GM18507 (cell line): ENCODE measurements at regions not wholly inside any gene's neighbourhood (a gene's known extent, or its start where the extent isn't known, plus 50 kb on each side); places are given as distances from the start of the nearest gene placed in this dataset.
"Not testable (repeated sequence)": the region's sequence is repeated elsewhere in the genome, so short reads cannot be mapped to it uniquely, and the experiment has no call there.

ENCODE experiments used
- DNase-seq: peaks from one replicate; pipeline ENCODE4 v3.0.0; 2011; ENCODE audit warnings: low read depth; ENCODE audit not compliant: insufficient read length; ENCODE audit errors: extremely low spot score
- FAIRE-seq: peaks from 2 replicates; lab custom pipeline; 2011; peaks lifted over from hg19 to GRCh38; lab: Jason Lieb, UNC

GRCh38 chr2:111275854-111276171, 155.1 kb downstream of the BCL2L11 start:
- DNase-seq, FAIRE-seq: not testable (repeated sequence)

- FAIRE-seq, DNase-seq: not testable (repeated sequence)
Observed at GRCh38 chr2:111278133-111278532, 157.4 kb downstream of the BCL2L11 start.

GRCh38 chr2:111280709-111281286, 160.1 kb downstream of the BCL2L11 start:
- DNase-seq, FAIRE-seq: not testable (repeated sequence)

GRCh38 chr2:111282162-111282561, 161.4 kb downstream of the BCL2L11 start:
- DNase-seq, FAIRE-seq: not testable (repeated sequence)

- not testable (repeated sequence) for FAIRE-seq, DNase-seq
Observed at GRCh38 chr2:111287646-111288568, 167.2 kb downstream of the BCL2L11 start.

- not testable (repeated sequence) for DNase-seq, FAIRE-seq
Observed at GRCh38 chr2:111290370-111290769, 169.7 kb downstream of the BCL2L11 start.

- not testable (repeated sequence) for DNase-seq, FAIRE-seq
Observed at GRCh38 chr2:111291566-111291965, 170.9 kb downstream of the BCL2L11 start.

- not testable (repeated sequence) for DNase-seq, FAIRE-seq
Observed at GRCh38 chr2:111292232-111292968, 171.7 kb downstream of the BCL2L11 start.

- not testable (repeated sequence) for DNase-seq, FAIRE-seq
Observed at GRCh38 chr2:111294699-111295098, 174.0 kb downstream of the BCL2L11 start.

- not testable (repeated sequence) for DNase-seq, FAIRE-seq
Observed at GRCh38 chr2:111296122-111296804, 175.5 kb downstream of the BCL2L11 start.

- not testable (repeated sequence) for DNase-seq, FAIRE-seq
Observed at GRCh38 chr2:111297128-111297527, 176.4 kb downstream of the BCL2L11 start.

- not testable (repeated sequence) for DNase-seq, FAIRE-seq
Observed at GRCh38 chr2:111298927-111299326, 178.2 kb downstream of the BCL2L11 start.

GRCh38 chr2:111299635-111300034, 178.9 kb downstream of the BCL2L11 start:
- FAIRE-seq, DNase-seq: not testable (repeated sequence)

- not testable (repeated sequence) for DNase-seq, FAIRE-seq
Observed at GRCh38 chr2:111301677-111302076, 181.0 kb downstream of the BCL2L11 start.

GRCh38 chr2:111302397-111303218, 181.9 kb downstream of the BCL2L11 start:
- not testable (repeated sequence) for FAIRE-seq, DNase-seq

GRCh38 chr2:111307302-111307701, 186.6 kb downstream of the BCL2L11 start:
- not testable (repeated sequence) for FAIRE-seq, DNase-seq

GRCh38 chr2:111309231-111310075, 188.7 kb downstream of the BCL2L11 start:
- not testable (repeated sequence) for DNase-seq, FAIRE-seq
